Common myeloid progenitor, CD34-positive (primary cell): ENCODE measurements at regions not wholly inside any gene's neighbourhood (a gene's known extent, or its start where the extent isn't known, plus 50 kb on each side); places are given as distances from the start of the nearest gene placed in this dataset.
"Not testable (repeated sequence)": the region's sequence is repeated elsewhere in the genome, so short reads cannot be mapped to it uniquely, and the experiment has no call there.

ENCODE experiments used
- CTCF ChIA-PET: fragments of 350-600 bp; sonication (Branson Sonifier 250); formaldehyde crosslinking; loops from one replicate; lab custom pipeline; 2021; ENCODE audit warnings: antibody characterized with exemption; lab: Charles Lee
- POLR2A ChIA-PET: fragments of 350-600 bp; sonication (Branson Sonifier 250); formaldehyde crosslinking; loops from one replicate; lab custom pipeline; 2021; ENCODE audit warnings: antibody characterized with exemption; lab: Charles Lee
- DNase-seq, 3 donors: peaks; one replicate each; pipeline versions ENCODE4 v3.0.0 to v3.0.0-alpha.2; 2013
- H3K27ac ChIP-seq, 2 experiments: 1 replicate in 1 of 2; 2 replicates in 1 of 2; pipeline ENCODE4 v1.7.0; 2013; ENCODE audit warnings: inconsistent platforms in 2 of 2, low read length in 2 of 2, mild to moderate bottlenecking in 2 of 2, low read depth in 1 of 2, moderate library complexity in 1 of 2; ENCODE audit not compliant: severe bottlenecking in 2 of 2, insufficient read depth in 1 of 2, poor library complexity in 1 of 2
- H3K27me3 ChIP-seq, 5 experiments: replicated peaks in 2 of 5; 1 replicate in 3 of 5; 2 replicates in 2 of 5; pipeline versions ENCODE4 v1.6.1 to v1.7.0; 2013; ENCODE audit warnings: low read length in 4 of 5, mild to moderate bottlenecking in 2 of 5, moderate library complexity in 2 of 5, inconsistent platforms in 1 of 5; ENCODE audit not compliant: insufficient read depth in 5 of 5, control insufficient read depth in 4 of 5
- H3K36me3 ChIP-seq, 4 experiments: 1 replicate in 2 of 4; 2 replicates in 2 of 4; pipeline versions ENCODE4 v1.6.1 to v1.7.0; 2013; ENCODE audit warnings: low read length in 3 of 4, control low read depth in 1 of 4, mild to moderate bottlenecking in 1 of 4; ENCODE audit not compliant: control insufficient read depth in 4 of 4, insufficient read depth in 4 of 4
- H3K4me1 ChIP-seq, 4 experiments: 1 replicate in 3 of 4; 2 replicates in 1 of 4; pipeline versions ENCODE4 v1.6.1 to v1.7.1; 2013; ENCODE audit warnings: low read length in 3 of 4, mild to moderate bottlenecking in 3 of 4, control low read depth in 1 of 4, inconsistent platforms in 1 of 4, moderate library complexity in 1 of 4; ENCODE audit not compliant: control insufficient read depth in 4 of 4, insufficient read depth in 4 of 4; ENCODE audit errors: control extremely low read depth in 1 of 4
- H3K4me3 ChIP-seq, 7 experiments: 1 replicate in 4 of 7; 2 replicates in 3 of 7; pipeline versions ENCODE4 v1.5.1 to v1.7.0; 2013; ENCODE audit warnings: mild to moderate bottlenecking in 7 of 7, low read length in 6 of 7, moderate library complexity in 6 of 7, inconsistent platforms in 2 of 7, low read depth in 2 of 7, control low read depth in 1 of 7; ENCODE audit not compliant: insufficient read depth in 4 of 7, control insufficient read depth in 1 of 7; ENCODE audit errors: extremely low read depth in 1 of 7
- H3K9me3 ChIP-seq, 5 experiments: 1 replicate in 4 of 5; 2 replicates in 1 of 5; pipeline versions ENCODE4 v1.6.1 to v1.7.1; 2013; ENCODE audit warnings: low read length in 4 of 5, mild to moderate bottlenecking in 2 of 5, inconsistent platforms in 1 of 5, low read depth in 1 of 5, moderate library complexity in 1 of 5; ENCODE audit not compliant: control insufficient read depth in 4 of 5, insufficient read depth in 2 of 5; ENCODE audit errors: control extremely low read depth in 1 of 5
- WGBS: methylation state at CpG from one replicate; pipeline ENCODE4 v1.1.5; 2013; ENCODE audit not compliant: insufficient coverage; 5-methylcytosine and 5-hydroxymethylcytosine counted together

- ChIA-PET POLR2A (no interaction called here), CTCF (no interaction called here)
- H3K9me3 ChIP-seq, result no peaks in the 10 kb centered on the region
- no peaks in the 10 kb centered on the region for H3K27me3 ChIP-seq
- H3K27ac ChIP-seq, result no peak overlapping the region
- 7% methylated on average over 2 of the region's 2 CpGs for WGBS
- H3K4me1 ChIP-seq, result peaks cover 0 to 8% (median under 1%) of the 10 kb centered on the region in 4 experiments
- no peak overlapping the region for H3K4me3 ChIP-seq
- no peaks in the 10 kb centered on the region for H3K36me3 ChIP-seq
- peak; percentile 4 to 57 (median 43) for DNase-seq
These were observed 192.8 kb upstream of the ZNF521 start for GRCh38 chr18:25544546-25545287.

DNA sequence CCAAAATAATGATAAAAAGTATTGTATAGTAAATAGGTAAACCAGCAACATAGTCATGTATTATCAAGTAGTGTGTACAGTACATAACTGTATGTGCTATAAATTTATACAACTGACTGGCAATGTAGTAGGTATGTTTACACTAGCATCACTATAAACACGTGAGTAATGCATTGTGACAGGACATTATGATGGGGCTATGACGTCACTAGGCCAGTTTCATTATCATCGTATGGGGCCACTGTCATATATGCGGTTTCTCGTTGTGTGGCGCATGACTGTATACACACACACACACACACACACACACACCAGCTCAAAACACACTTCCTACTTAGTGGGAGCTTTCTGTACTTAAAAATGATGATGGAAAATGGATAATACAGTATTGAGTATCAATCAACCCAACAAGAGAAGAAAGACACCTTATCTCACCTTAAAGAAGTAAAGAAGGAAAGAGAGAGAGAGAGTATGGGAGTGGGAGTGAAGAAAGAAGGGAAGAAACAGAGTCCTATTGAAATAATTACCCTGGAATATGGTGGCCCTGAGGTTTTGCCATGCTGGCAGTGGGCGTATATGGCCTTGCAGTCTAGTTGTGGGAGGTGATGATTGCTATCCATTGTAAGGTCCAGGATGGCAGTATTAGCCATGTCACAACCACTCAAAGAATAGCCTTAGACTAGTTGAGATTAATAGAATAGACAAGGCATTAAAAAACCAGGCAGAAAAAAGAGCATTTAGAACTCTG is 186.4 kb upstream of the ZNF521 start:
- DNase-seq, result no peak
- peaks cover 0 to 2% (median 0%) of the 10 kb centered on the region in 5 experiments for H3K9me3 ChIP-seq
- ChIA-PET POLR2A (no interaction called here), CTCF (no interaction called here)
- no peaks in the 10 kb centered on the region for H3K4me1 ChIP-seq
- no peak overlapping the region for H3K4me3 ChIP-seq
- no peaks in the 10 kb centered on the region for H3K36me3 ChIP-seq
- no peak overlapping the region for H3K27ac ChIP-seq
- no CpG with 5 or more reads among the region's 7 CpGs for WGBS
- no peaks in the 10 kb centered on the region for H3K27me3 ChIP-seq

DNA sequence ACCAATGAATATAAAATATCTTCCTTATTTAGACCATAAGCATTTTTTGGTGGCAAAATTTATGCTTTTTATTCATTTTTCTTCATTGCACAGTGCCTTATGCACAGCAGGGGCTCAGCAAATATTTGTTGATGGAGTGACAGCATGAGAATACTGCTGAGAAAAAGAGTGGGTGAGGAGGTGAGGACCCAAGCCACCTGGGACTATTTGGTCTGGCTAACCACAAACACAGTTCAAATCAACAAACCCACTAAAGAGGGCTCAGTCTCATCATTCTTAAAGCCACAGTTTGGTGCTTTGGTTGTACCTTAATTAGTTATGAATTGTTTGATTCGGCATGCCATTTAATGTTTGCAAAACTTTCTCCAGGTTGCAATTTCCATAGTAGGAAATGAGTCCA is 183.5 kb upstream of the ZNF521 start:
- Histone ChIP-seq H3K36me3 (no peaks in the 10 kb centered on the region), H3K4me1 (peaks cover 0 to 4% (median 0%) of the 10 kb centered on the region in 4 experiments), H3K27ac (no peak overlapping the region), H3K9me3 (peaks cover 0 to 3% (median 0%) of the 10 kb centered on the region in 5 experiments), H3K27me3 (no peaks in the 10 kb centered on the region), H3K4me3 (no peak overlapping the region)
- WGBS, result no CpG with 5 or more reads among the region's 1 CpG
- POLR2A ChIA-PET, result no interaction called here
- no peak for DNase-seq
- CTCF ChIA-PET, result no interaction called here

GRCh38 chr18:25534401-25534800 is 182.4 kb upstream of the ZNF521 start:
- Histone ChIP-seq H3K27ac (no peak overlapping the region), H3K36me3 (no peaks in the 10 kb centered on the region), H3K4me1 (peaks cover 0 to 4% (median 0%) of the 10 kb centered on the region in 4 experiments), H3K27me3 (no peaks in the 10 kb centered on the region), H3K4me3 (no peak overlapping the region), H3K9me3 (peaks cover 0 to 3% (median 0%) of the 10 kb centered on the region in 5 experiments)
- POLR2A ChIA-PET, result no interaction called here
- DNase-seq, result no peak
- WGBS, result no CpG with 5 or more reads among the region's 1 CpG
- CTCF ChIA-PET, result no interaction called here

DNA sequence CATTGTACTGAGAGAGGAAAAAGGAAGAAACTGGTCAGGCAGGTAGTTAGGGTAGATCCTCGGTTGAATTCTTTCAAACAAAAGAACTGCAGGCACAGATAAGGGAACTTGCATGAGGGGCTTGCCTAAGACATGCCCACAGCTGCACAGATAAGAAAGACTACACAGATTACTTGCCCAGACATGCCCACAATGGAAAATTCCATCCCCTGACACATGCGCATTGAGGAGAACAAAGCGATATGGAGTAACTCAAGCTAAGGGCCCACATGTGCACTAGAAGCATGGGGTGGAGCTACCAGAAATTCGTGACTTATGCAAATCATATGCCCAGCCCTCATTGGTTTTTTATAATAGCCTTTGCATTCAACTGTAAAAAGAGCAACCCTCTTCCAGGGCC is 181.3 kb upstream of the ZNF521 start:
- H3K36me3 ChIP-seq, result no peaks in the 10 kb centered on the region
- DNase-seq, result peak in 1 of 3 donors; percentile 15
- WGBS, result 88% methylated on average over 4 of the region's 4 CpGs
- H3K27me3 ChIP-seq, result no peaks in the 10 kb centered on the region
- no peak overlapping the region for H3K4me3 ChIP-seq
- H3K4me1 ChIP-seq, result peaks cover 0 to 4% (median 0%) of the 10 kb centered on the region in 4 experiments
- peaks cover 0 to 3% (median 0%) of the 10 kb centered on the region in 5 experiments for H3K9me3 ChIP-seq
- ChIA-PET CTCF (interaction anchor here (1.0 kb wide), 1 partner anchor 13 kb away, joined by 3 read pairs; no protein-coding TSS in a partner anchor), POLR2A (no interaction called here)
- no peak overlapping the region for H3K27ac ChIP-seq

DNA sequence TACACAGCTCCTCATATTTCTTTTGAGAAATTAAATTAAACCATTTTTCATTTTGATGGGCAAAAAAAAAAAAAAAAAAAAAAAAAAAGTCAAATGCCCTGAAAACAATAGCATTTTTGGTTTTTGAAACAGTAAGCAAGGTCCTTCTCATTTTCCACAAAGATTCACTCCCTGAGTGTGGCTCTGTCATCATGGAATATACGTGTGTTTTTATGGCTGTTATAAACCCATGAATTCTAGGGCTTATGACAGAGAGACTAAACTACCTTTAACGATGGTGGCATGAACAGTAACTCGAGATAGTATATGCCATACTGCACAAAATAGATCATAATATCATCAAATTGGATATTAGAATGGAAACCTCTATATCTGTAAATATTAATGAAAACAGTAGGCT is 179.2 kb upstream of the ZNF521 start:
- DNase-seq, result no peak
- Histone ChIP-seq H3K27me3 (no peaks in the 10 kb centered on the region), H3K36me3 (no peaks in the 10 kb centered on the region), H3K9me3 (peaks cover 0 to 3% (median 2%) of the 10 kb centered on the region in 5 experiments), H3K27ac (no peak overlapping the region), H3K4me3 (no peak overlapping the region), H3K4me1 (peaks cover 0 to 4% (median 0%) of the 10 kb centered on the region in 4 experiments)
- no CpG with 5 or more reads among the region's 3 CpGs for WGBS
- ChIA-PET POLR2A (interaction anchor here (0.7 kb wide), 1 partner anchor 253 kb away, joined by 3 read pairs; no protein-coding TSS in a partner anchor), CTCF (no interaction called here)

GRCh38 chr18:25525789-25526188 is 173.8 kb upstream of the ZNF521 start:
- POLR2A ChIA-PET, DNase-seq, CTCF ChIA-PET: not testable (repeated sequence)

More at GRCh38 chr18:25525789-25526188, 173.8 kb upstream of the ZNF521 start:
- not testable (repeated sequence) for H3K4me3 ChIP-seq, H3K27me3 ChIP-seq, H3K36me3 ChIP-seq, H3K27ac ChIP-seq, H3K9me3 ChIP-seq, H3K4me1 ChIP-seq
- no CpG with 5 or more reads among the region's 1 CpG for WGBS
